WTC11 (cell line): ENCODE measurements at regions not wholly inside any gene's neighbourhood (a gene's known extent, or its start where the extent isn't known, plus 50 kb on each side); places are given as distances from the start of the nearest gene placed in this dataset.

Experiments
- ATAC-seq: fragments of 200-7000 bp; cut with Tn5 transposase; 2 replicates; pipeline ENCODE4 v1.10.0; 2021; ENCODE audit warnings: mild to moderate bottlenecking, moderate library complexity
- CTCF ChIA-PET: fragments of 300-600 bp; sonication (Branson Sonifier 250); formaldehyde crosslinking; loops from one replicate; lab custom pipeline; 2021; ENCODE audit warnings: antibody characterized with exemption; lab: Charles Lee
- POLR2A ChIA-PET: fragments of 350-600 bp; sonication (Branson Sonifier 250); formaldehyde crosslinking; loops from one replicate; lab custom pipeline; 2021; ENCODE audit warnings: antibody characterized with exemption; lab: Charles Lee
- DNase-seq: peaks from one replicate; pipeline ENCODE4 v3.0.0; 2021; ENCODE audit warnings: low spot score
- H3K27ac Mint-ChIP-seq: 2 replicates; pipeline ENCODE4 v1.8.0; 2021; ENCODE audit warnings: mixed read lengths
- H3K27me3 Mint-ChIP-seq: 2 replicates; pipeline ENCODE4 v1.8.0; 2021; ENCODE audit warnings: low read depth, mild to moderate bottlenecking, moderate library complexity, mixed read lengths
- H3K36me3 Mint-ChIP-seq: 2 replicates; pipeline ENCODE4 v1.8.0; 2021; ENCODE audit warnings: mixed read lengths
- H3K4me1 Mint-ChIP-seq: 2 replicates; pipeline ENCODE4 v1.8.0; 2022; ENCODE audit warnings: mixed read lengths
- H3K4me3 Mint-ChIP-seq: 2 replicates; pipeline ENCODE4 v1.8.0; 2021; ENCODE audit warnings: mild to moderate bottlenecking, moderate library complexity, mixed read lengths
- H3K9me3 Mint-ChIP-seq: 2 replicates; pipeline ENCODE4 v1.8.0; 2021; ENCODE audit warnings: mixed read lengths
- AFF4 ChIP-seq: sonication (generic); formaldehyde crosslinking; IDR thresholded peaks from 2 replicates; pipeline ENCODE4 v1.8.1; 2023; ENCODE audit warnings: mild to moderate bottlenecking, missing genetic modification reagents, borderline replicate concordance
- ATF2 ChIP-seq: sonication (generic); formaldehyde crosslinking; IDR thresholded peaks from 2 replicates; pipeline ENCODE4 v1.8.1; 2022; ENCODE audit warnings: low read depth, missing genetic modification reagents, borderline replicate concordance
- ATF3 ChIP-seq: sonication (generic); formaldehyde crosslinking; conservative IDR thresholded peaks from 2 replicates; pipeline ENCODE4 v1.8.1; 2022; ENCODE audit warnings: mild to moderate bottlenecking, missing genetic modification reagents
- ATF6 ChIP-seq: sonication (generic); formaldehyde crosslinking; IDR thresholded peaks from 2 replicates; pipeline ENCODE4 v1.8.1; 2023; ENCODE audit warnings: mild to moderate bottlenecking, missing genetic modification reagents
- EMX1 ChIP-seq: fragments of 250-450 bp; sonication (Bioruptor Pico); IDR thresholded peaks from 2 replicates; pipeline ENCODE4 v1.8.0; 2021; ENCODE audit warnings: mild to moderate bottlenecking
- ETV6 ChIP-seq: sonication (generic); formaldehyde crosslinking; IDR thresholded peaks from 2 replicates; pipeline ENCODE4 v1.8.1; 2022; ENCODE audit warnings: mild to moderate bottlenecking, missing genetic modification reagents
- FOXJ3 ChIP-seq: sonication (generic); formaldehyde crosslinking; IDR thresholded peaks from 2 replicates; pipeline ENCODE4 v1.9.0; 2021; ENCODE audit warnings: missing genetic modification reagents, mild to moderate bottlenecking, borderline replicate concordance
- GABPB1 ChIP-seq: sonication (generic); formaldehyde crosslinking; IDR thresholded peaks from 2 replicates; pipeline ENCODE4 v1.8.1; 2023; ENCODE audit warnings: mild to moderate bottlenecking, missing genetic modification reagents
- MXD4 ChIP-seq: fragments of 250-450 bp; sonication (Bioruptor Pico); IDR thresholded peaks from 2 replicates; pipeline ENCODE4 v1.8.0; 2021; ENCODE audit warnings: mild to moderate bottlenecking, moderate library complexity, borderline replicate concordance
- OVOL2 ChIP-seq: fragments of 250-450 bp; sonication (Bioruptor Pico); IDR thresholded peaks from 2 replicates; pipeline ENCODE4 v1.9.0; 2021; ENCODE audit warnings: mild to moderate bottlenecking, borderline replicate concordance
- PRDM15 ChIP-seq: sonication (generic); formaldehyde crosslinking; IDR thresholded peaks from 2 replicates; pipeline ENCODE4 v1.8.0; 2022; ENCODE audit warnings: missing genetic modification reagents
- RELA ChIP-seq: sonication (generic); formaldehyde crosslinking; IDR thresholded peaks from 2 replicates; pipeline ENCODE4 v1.8.1; 2022; ENCODE audit warnings: missing genetic modification reagents, mild to moderate bottlenecking, borderline replicate concordance
- STAT6 ChIP-seq: sonication (generic); formaldehyde crosslinking; conservative IDR thresholded peaks from 2 replicates; pipeline ENCODE4 v1.8.1; 2023; ENCODE audit warnings: mild to moderate bottlenecking, low read depth, missing genetic modification reagents, moderate library complexity
- ZNF232 ChIP-seq: sonication (generic); formaldehyde crosslinking; IDR thresholded peaks from 2 replicates; pipeline ENCODE4 v1.8.0; 2022; ENCODE audit warnings: mild to moderate bottlenecking, missing genetic modification reagents
- ZNF317 ChIP-seq: sonication (generic); formaldehyde crosslinking; IDR thresholded peaks from 2 replicates; pipeline ENCODE4 v1.8.1; 2023; ENCODE audit warnings: low read depth, mild to moderate bottlenecking, moderate library complexity, missing genetic modification reagents, borderline replicate concordance

- H3K27me3 Mint-ChIP-seq, result no peaks in the 10 kb centered on the region; the same call in 1 of the 2 replicates
- ChIA-PET CTCF (no interaction called here), POLR2A (no interaction called here)
- no peaks in the 10 kb centered on the region for H3K36me3 Mint-ChIP-seq
- no peak overlapping the region for H3K27ac Mint-ChIP-seq
- no peaks in the 10 kb centered on the region for H3K4me1 Mint-ChIP-seq
- no peak overlapping the region for H3K4me3 Mint-ChIP-seq
- TF ChIP-seq ZNF317, result no peak
- TF ChIP-seq MXD4, result no peak
- TF ChIP-seq ETV6, result no peak
- no peak for TF ChIP-seq ATF2
- TF ChIP-seq STAT6 (CRISPR knock-in tag), result no peak
- no peak for TF ChIP-seq ATF6 (CRISPR knock-in tag)
- no peak for TF ChIP-seq AFF4
- no peak for TF ChIP-seq PRDM15
- TF ChIP-seq ATF3 (CRISPR knock-in tag), result no peak
- DNase-seq (no peak), ATAC-seq (no peak)
- H3K9me3 Mint-ChIP-seq, result peaks cover 6% of the 10 kb centered on the region
Measured at GRCh38 chr5:26205121-26205520, 833.3 kb downstream of the CDH9 start.

GRCh38 chr5:26193626-26194025 is 844.8 kb downstream of the CDH9 start:
- CTCF ChIA-PET, result no interaction called here
- Mint-ChIP-seq H3K9me3 (peaks cover 8% of the 10 kb centered on the region; the same call in 1 of the 2 replicates), H3K36me3 (no peaks in the 10 kb centered on the region), H3K4me1 (no peaks in the 10 kb centered on the region), H3K27me3 (no peaks in the 10 kb centered on the region; the same call in 1 of the 2 replicates), H3K4me3 (no peak overlapping the region), H3K27ac (no peak overlapping the region)
- no peak for DNase-seq
- ATAC-seq, result no peak
- POLR2A ChIA-PET, result no interaction called here
- TF ChIP-seq ATF2 (no peak), OVOL2 (CRISPR knock-in tag) (no peak), ZNF232 (CRISPR knock-in tag) (no peak), RELA (CRISPR knock-in tag) (no peak), FOXJ3 (CRISPR knock-in tag) (no peak), ETV6 (no peak), ATF3 (CRISPR knock-in tag) (no peak), EMX1 (CRISPR knock-in tag) (no peak), GABPB1 (no peak), STAT6 (CRISPR knock-in tag) (no peak)
